ENCODE measurements at regions not wholly inside any gene's neighbourhood (a gene's known extent, or its start where the extent isn't known, plus 50 kb on each side); places are given as distances from the start of the nearest gene placed in this dataset.

- no CpG with 5 or more reads among the region's 5 CpGs for whole genome bisulfite sequencing (ENCODE audit: insufficient coverage)
Measured at GRCh38 chr16:73385696-73386095, 337.8 kb upstream of the ZFHX3 start.

GRCh38 chr16:73384506-73385089 lies 336.7 kb upstream of the ZFHX3 start:
- H3K27ac ChIP-seq (ENCODE audit: insufficient read depth in 1 of 2, low read depth in 1 of 2, low read length in 2 of 2, poor library complexity in 1 of 2, severe bottlenecking in 2 of 2) = no peak overlapping the region
- WGBS (ENCODE audit: insufficient coverage) = 95% methylated on average over 5 of the region's 5 CpGs
- no peak for DNase-seq
- POLR2A ChIA-PET = no interaction called here
- peaks cover 0 to 2% (median 0%) of the 10 kb centered on the region in 5 experiments for H3K27me3 ChIP-seq (replicated peaks in 2 of 5; ENCODE audit: control insufficient read depth in 4 of 5, insufficient read depth in 5 of 5, low read length in 4 of 5)
- H3K9me3 ChIP-seq (ENCODE audit: control extremely low read depth in 1 of 5, control insufficient read depth in 4 of 5, insufficient read depth in 2 of 5, low read depth in 1 of 5, low read length in 4 of 5) = no peaks in the 10 kb centered on the region
- CTCF ChIA-PET = interaction anchor here (0.6 to 1.3 kb wide), 2 partner anchors 151 to 533 kb away, joined by 3 read pairs; no protein-coding TSS in a partner anchor
- H3K4me1 ChIP-seq (ENCODE audit: control extremely low read depth in 1 of 4, control insufficient read depth in 4 of 4, insufficient read depth in 4 of 4, low read length in 3 of 4) = no peaks in the 10 kb centered on the region
- H3K4me3 ChIP-seq (ENCODE audit: control insufficient read depth in 1 of 7, extremely low read depth in 1 of 7, insufficient read depth in 4 of 7, low read depth in 2 of 7, low read length in 6 of 7) = no peak overlapping the region
- H3K36me3 ChIP-seq (ENCODE audit: control insufficient read depth in 4 of 4, insufficient read depth in 4 of 4, low read length in 3 of 4) = no peaks in the 10 kb centered on the region

More at GRCh38 chr16:73385696-73386095, 337.8 kb upstream of the ZFHX3 start:
- no peak for DNase-seq
- POLR2A ChIA-PET = no interaction called here
- no peaks in the 10 kb centered on the region for H3K36me3 ChIP-seq (ENCODE audit: control insufficient read depth in 4 of 4, insufficient read depth in 4 of 4, low read length in 3 of 4)
- H3K27ac ChIP-seq (ENCODE audit: insufficient read depth in 1 of 2, low read depth in 1 of 2, low read length in 2 of 2, poor library complexity in 1 of 2, severe bottlenecking in 2 of 2) = no peak overlapping the region
- H3K4me3 ChIP-seq (ENCODE audit: control insufficient read depth in 1 of 7, extremely low read depth in 1 of 7, insufficient read depth in 4 of 7, low read depth in 2 of 7, low read length in 6 of 7) = no peak overlapping the region
- CTCF ChIA-PET = no interaction called here
- H3K27me3 ChIP-seq (replicated peaks in 2 of 5; ENCODE audit: control insufficient read depth in 4 of 5, insufficient read depth in 5 of 5, low read length in 4 of 5) = peaks cover 0 to 2% (median 0%) of the 10 kb centered on the region in 5 experiments
- no peaks in the 10 kb centered on the region for H3K9me3 ChIP-seq (ENCODE audit: control extremely low read depth in 1 of 5, control insufficient read depth in 4 of 5, insufficient read depth in 2 of 5, low read depth in 1 of 5, low read length in 4 of 5)
- no peaks in the 10 kb centered on the region for H3K4me1 ChIP-seq (ENCODE audit: control extremely low read depth in 1 of 4, control insufficient read depth in 4 of 4, insufficient read depth in 4 of 4, low read length in 3 of 4)

- DNase-seq = no peak
- Histone ChIP-seq H3K27me3 (replicated peaks in 2 of 5; ENCODE audit: control insufficient read depth in 4 of 5, insufficient read depth in 5 of 5, low read length in 4 of 5) (peaks cover 0 to 2% (median 0%) of the 10 kb centered on the region in 5 experiments), H3K36me3 (ENCODE audit: control insufficient read depth in 4 of 4, insufficient read depth in 4 of 4, low read length in 3 of 4) (no peaks in the 10 kb centered on the region), H3K4me3 (ENCODE audit: control insufficient read depth in 1 of 7, extremely low read depth in 1 of 7, insufficient read depth in 4 of 7, low read depth in 2 of 7, low read length in 6 of 7) (no peak overlapping the region), H3K9me3 (ENCODE audit: control extremely low read depth in 1 of 5, control insufficient read depth in 4 of 5, insufficient read depth in 2 of 5, low read depth in 1 of 5, low read length in 4 of 5) (no peaks in the 10 kb centered on the region), H3K27ac (ENCODE audit: insufficient read depth in 1 of 2, low read depth in 1 of 2, low read length in 2 of 2, poor library complexity in 1 of 2, severe bottlenecking in 2 of 2) (no peak overlapping the region), H3K4me1 (ENCODE audit: control extremely low read depth in 1 of 4, control insufficient read depth in 4 of 4, insufficient read depth in 4 of 4, low read length in 3 of 4) (no peaks in the 10 kb centered on the region)
- 100% methylated on average over 2 of the region's 3 CpGs for WGBS (ENCODE audit: insufficient coverage)
- ChIA-PET POLR2A (no interaction called here), CTCF (interaction anchor here (0.6 to 1.3 kb wide), 2 partner anchors 151 to 533 kb away, joined by 3 read pairs; no protein-coding TSS in a partner anchor)
Measured at GRCh38 chr16:73383988-73384365, 336.0 kb upstream of the ZFHX3 start.

- Histone ChIP-seq H3K4me1 (ENCODE audit: control extremely low read depth in 1 of 4, control insufficient read depth in 4 of 4, insufficient read depth in 4 of 4, low read length in 3 of 4) (no peaks in the 10 kb centered on the region), H3K27ac (ENCODE audit: insufficient read depth in 1 of 2, low read depth in 1 of 2, low read length in 2 of 2, poor library complexity in 1 of 2, severe bottlenecking in 2 of 2) (no peak overlapping the region), H3K9me3 (ENCODE audit: control extremely low read depth in 1 of 5, control insufficient read depth in 4 of 5, insufficient read depth in 2 of 5, low read depth in 1 of 5, low read length in 4 of 5) (no peaks in the 10 kb centered on the region), H3K36me3 (ENCODE audit: control insufficient read depth in 4 of 4, insufficient read depth in 4 of 4, low read length in 3 of 4) (no peaks in the 10 kb centered on the region), H3K4me3 (ENCODE audit: control insufficient read depth in 1 of 7, extremely low read depth in 1 of 7, insufficient read depth in 4 of 7, low read depth in 2 of 7, low read length in 6 of 7) (no peak overlapping the region), H3K27me3 (replicated peaks in 2 of 5; ENCODE audit: control insufficient read depth in 4 of 5, insufficient read depth in 5 of 5, low read length in 4 of 5) (peaks cover 0 to 2% (median 0%) of the 10 kb centered on the region in 5 experiments)
- POLR2A ChIA-PET = no interaction called here
- CTCF ChIA-PET = interaction anchor here (1.3 kb wide), 1 partner anchor 150 kb away, joined by 3 read pairs; no protein-coding TSS in a partner anchor
- WGBS (ENCODE audit: insufficient coverage) = 88% methylated on average over 18 of the region's 21 CpGs
- no peak for DNase-seq
Measured at GRCh38 chr16:73383195-73383987, 335.5 kb upstream of the ZFHX3 start.

- H3K27me3 ChIP-seq (replicated peaks in 2 of 5; ENCODE audit: control insufficient read depth in 4 of 5, insufficient read depth in 5 of 5, low read length in 4 of 5) = peaks cover 0 to 2% (median 0%) of the 10 kb centered on the region in 5 experiments
- no peaks in the 10 kb centered on the region for H3K4me1 ChIP-seq (ENCODE audit: control extremely low read depth in 1 of 4, control insufficient read depth in 4 of 4, insufficient read depth in 4 of 4, low read length in 3 of 4)
- POLR2A ChIA-PET = no interaction called here
- H3K9me3 ChIP-seq (ENCODE audit: control extremely low read depth in 1 of 5, control insufficient read depth in 4 of 5, insufficient read depth in 2 of 5, low read depth in 1 of 5, low read length in 4 of 5) = no peaks in the 10 kb centered on the region
- no peaks in the 10 kb centered on the region for H3K36me3 ChIP-seq (ENCODE audit: control insufficient read depth in 4 of 4, insufficient read depth in 4 of 4, low read length in 3 of 4)
- CTCF ChIA-PET = no interaction called here
- no peak for DNase-seq
- 90% methylated on average over 3 of the region's 4 CpGs for WGBS (ENCODE audit: insufficient coverage)
- H3K27ac ChIP-seq (ENCODE audit: insufficient read depth in 1 of 2, low read depth in 1 of 2, low read length in 2 of 2, poor library complexity in 1 of 2, severe bottlenecking in 2 of 2) = no peak overlapping the region
- no peak overlapping the region for H3K4me3 ChIP-seq (ENCODE audit: control insufficient read depth in 1 of 7, extremely low read depth in 1 of 7, insufficient read depth in 4 of 7, low read depth in 2 of 7, low read length in 6 of 7)
Measured at GRCh38 chr16:73378471-73378870, 330.5 kb upstream of the ZFHX3 start.

GRCh38 chr16:73371584-73372319 lies 323.8 kb upstream of the ZFHX3 start:
- H3K27ac ChIP-seq (ENCODE audit: insufficient read depth in 1 of 2, low read depth in 1 of 2, low read length in 2 of 2, poor library complexity in 1 of 2, severe bottlenecking in 2 of 2) = no peak overlapping the region
- 87% methylated on average over 8 of the region's 9 CpGs for WGBS (ENCODE audit: insufficient coverage)
- no peak overlapping the region for H3K4me3 ChIP-seq (ENCODE audit: control insufficient read depth in 1 of 7, extremely low read depth in 1 of 7, insufficient read depth in 4 of 7, low read depth in 2 of 7, low read length in 6 of 7)
- CTCF ChIA-PET = no interaction called here
- no peaks in the 10 kb centered on the region for H3K27me3 ChIP-seq (replicated peaks in 2 of 5; ENCODE audit: control insufficient read depth in 4 of 5, insufficient read depth in 5 of 5, low read length in 4 of 5)
- no peaks in the 10 kb centered on the region for H3K9me3 ChIP-seq (ENCODE audit: control extremely low read depth in 1 of 5, control insufficient read depth in 4 of 5, insufficient read depth in 2 of 5, low read depth in 1 of 5, low read length in 4 of 5)
- no peak for DNase-seq
- POLR2A ChIA-PET = no interaction called here
- no peaks in the 10 kb centered on the region for H3K4me1 ChIP-seq (ENCODE audit: control extremely low read depth in 1 of 4, control insufficient read depth in 4 of 4, insufficient read depth in 4 of 4, low read length in 3 of 4)
- H3K36me3 ChIP-seq (ENCODE audit: control insufficient read depth in 4 of 4, insufficient read depth in 4 of 4, low read length in 3 of 4) = no peaks in the 10 kb centered on the region

- Histone ChIP-seq H3K4me3 (ENCODE audit: control insufficient read depth in 1 of 7, extremely low read depth in 1 of 7, insufficient read depth in 4 of 7, low read depth in 2 of 7, low read length in 6 of 7) (no peak overlapping the region), H3K9me3 (ENCODE audit: control extremely low read depth in 1 of 5, control insufficient read depth in 4 of 5, insufficient read depth in 2 of 5, low read depth in 1 of 5, low read length in 4 of 5) (no peaks in the 10 kb centered on the region), H3K4me1 (ENCODE audit: control extremely low read depth in 1 of 4, control insufficient read depth in 4 of 4, insufficient read depth in 4 of 4, low read length in 3 of 4) (no peaks in the 10 kb centered on the region), H3K27ac (ENCODE audit: insufficient read depth in 1 of 2, low read depth in 1 of 2, low read length in 2 of 2, poor library complexity in 1 of 2, severe bottlenecking in 2 of 2) (no peak overlapping the region), H3K36me3 (ENCODE audit: control insufficient read depth in 4 of 4, insufficient read depth in 4 of 4, low read length in 3 of 4) (no peaks in the 10 kb centered on the region), H3K27me3 (replicated peaks in 2 of 5; ENCODE audit: control insufficient read depth in 4 of 5, insufficient read depth in 5 of 5, low read length in 4 of 5) (no peaks in the 10 kb centered on the region)
- CTCF ChIA-PET = no interaction called here
- POLR2A ChIA-PET = no interaction called here
- WGBS (ENCODE audit: insufficient coverage) = 92% methylated on average over 2 of the region's 3 CpGs
- no peak for DNase-seq
Measured at GRCh38 chr16:73369851-73370250, 321.9 kb upstream of the ZFHX3 start.

Measured in common myeloid progenitor, CD34-positive (primary cell).